ENCODE measurements at regions not wholly inside any gene's neighbourhood (a gene's known extent, or its start where the extent isn't known, plus 50 kb on each side); places are given as distances from the start of the nearest gene placed in this dataset.

DNA sequence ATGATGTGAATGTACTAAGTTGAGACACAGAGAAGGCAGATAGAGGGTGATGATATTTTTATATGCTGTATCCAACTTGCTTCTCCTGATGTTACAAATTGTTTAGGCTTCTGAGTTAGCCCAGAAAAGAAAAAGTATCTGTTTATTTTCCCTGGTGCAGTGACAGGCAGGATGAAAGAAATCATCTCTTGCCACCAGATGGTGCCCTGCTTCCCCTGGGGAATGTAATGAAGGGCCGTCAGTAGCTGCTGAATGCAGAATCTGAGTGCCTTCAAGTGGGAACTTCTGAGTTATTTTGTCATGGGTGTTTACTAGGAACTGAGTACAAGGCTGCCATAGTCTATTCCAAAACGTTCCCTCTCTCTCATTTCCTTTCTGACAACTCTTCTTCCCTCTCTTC is 525.6 kb downstream of the MBD2 start:
- TF ChIP-seq, protein P1, sequence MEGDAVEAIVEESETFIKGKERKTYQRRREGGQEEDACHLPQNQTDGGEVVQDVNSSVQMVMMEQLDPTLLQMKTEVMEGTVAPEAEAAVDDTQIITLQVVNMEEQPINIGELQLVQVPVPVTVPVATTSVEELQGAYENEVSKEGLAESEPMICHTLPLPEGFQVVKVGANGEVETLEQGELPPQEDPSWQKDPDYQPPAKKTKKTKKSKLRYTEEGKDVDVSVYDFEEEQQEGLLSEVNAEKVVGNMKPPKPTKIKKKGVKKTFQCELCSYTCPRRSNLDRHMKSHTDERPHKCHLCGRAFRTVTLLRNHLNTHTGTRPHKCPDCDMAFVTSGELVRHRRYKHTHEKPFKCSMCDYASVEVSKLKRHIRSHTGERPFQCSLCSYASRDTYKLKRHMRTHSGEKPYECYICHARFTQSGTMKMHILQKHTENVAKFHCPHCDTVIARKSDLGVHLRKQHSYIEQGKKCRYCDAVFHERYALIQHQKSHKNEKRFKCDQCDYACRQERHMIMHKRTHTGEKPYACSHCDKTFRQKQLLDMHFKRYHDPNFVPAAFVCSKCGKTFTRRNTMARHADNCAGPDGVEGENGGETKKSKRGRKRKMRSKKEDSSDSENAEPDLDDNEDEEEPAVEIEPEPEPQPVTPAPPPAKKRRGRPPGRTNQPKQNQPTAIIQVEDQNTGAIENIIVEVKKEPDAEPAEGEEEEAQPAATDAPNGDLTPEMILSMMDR (IDR thresholded peaks at IDR 0.05) = no peak
- no peak for TF ChIP-seq POLR2A (IDR thresholded peaks at IDR 0.05)

Data from lower leg skin (tissue), 3 donors.